ENCODE measurements at regions not wholly inside any gene's neighbourhood (a gene's known extent, or its start where the extent isn't known, plus 50 kb on each side); places are given as distances from the start of the nearest gene placed in this dataset.
A peak's percentile ranks its signal among the peaks of the same experiment; 100 is the strongest.

DNA sequence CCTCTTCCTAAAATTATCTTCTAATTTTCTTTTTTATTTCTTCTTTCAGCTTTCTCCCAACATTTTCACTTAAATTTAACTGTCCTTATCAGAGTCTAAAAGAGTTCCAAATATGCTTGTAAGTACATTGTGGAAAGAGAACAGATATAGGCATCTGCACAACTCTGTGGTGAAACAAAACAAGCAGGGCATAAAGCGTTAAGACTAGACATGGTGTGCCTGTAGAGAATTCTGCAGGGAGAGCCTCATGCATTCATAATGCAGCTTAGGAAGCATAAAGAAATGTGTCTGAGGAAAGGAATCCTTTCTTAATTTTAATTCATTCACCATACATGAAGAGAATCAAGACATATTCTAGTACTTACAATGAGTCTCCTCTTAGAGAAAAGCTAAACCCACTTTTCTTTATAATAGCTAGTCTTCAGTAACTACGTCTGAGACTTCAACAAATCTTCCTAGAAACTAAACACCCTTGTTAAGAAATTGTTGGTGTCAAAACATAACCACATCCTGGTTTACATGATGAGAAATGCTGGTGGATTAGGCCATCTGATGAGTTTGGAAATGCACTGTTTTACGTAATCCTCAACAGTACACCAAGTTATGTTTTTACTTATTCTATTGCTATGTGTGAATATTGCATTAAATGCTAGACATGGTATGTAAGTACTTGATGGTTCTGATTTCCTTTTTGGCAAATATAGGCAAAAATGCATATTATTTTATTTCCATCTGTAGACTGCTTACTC lies 307.8 kb upstream of the GIMD1 start:
- peak; percentile 64 for DNase-seq

DNA sequence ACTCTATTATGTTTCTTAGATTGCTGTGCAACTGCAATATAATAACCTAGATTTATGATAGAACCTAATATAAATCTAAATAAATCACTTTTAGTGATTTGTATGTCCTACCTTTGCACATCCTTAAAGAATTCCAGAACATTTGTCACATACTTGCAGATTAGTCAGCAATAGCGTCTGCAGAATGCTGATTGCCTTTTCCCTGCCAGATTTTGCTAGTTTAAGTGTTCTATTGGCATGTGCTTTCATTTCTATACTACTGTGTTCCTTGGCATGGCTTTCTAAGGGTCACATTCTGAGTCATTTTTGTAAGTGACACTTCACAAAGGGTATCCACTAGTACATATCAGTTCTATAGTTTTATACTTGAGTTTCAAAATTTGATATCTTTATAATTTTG lies 303.1 kb upstream of the GIMD1 start:
- peak; percentile 64 for DNase-seq

DNA sequence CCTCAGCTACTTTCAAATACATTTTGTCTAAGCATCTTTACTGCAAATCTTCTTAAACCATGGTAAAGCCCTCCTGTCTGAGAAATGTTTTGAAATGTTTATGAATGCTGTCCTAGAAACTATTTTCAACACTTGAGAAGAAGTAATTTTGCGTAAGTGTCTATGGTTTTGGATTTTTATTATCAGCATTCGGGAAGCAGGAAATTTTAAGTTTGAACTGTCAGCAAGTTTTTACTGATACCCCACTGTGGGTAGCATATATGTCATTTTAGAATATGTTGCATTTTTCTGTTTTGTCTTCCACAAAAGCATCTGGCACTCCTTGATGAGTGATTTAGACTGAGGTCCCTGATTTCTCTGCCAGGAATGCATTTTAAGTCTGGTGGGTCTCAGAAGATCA lies 302.4 kb upstream of the GIMD1 start:
- no peak for DNase-seq

DNA sequence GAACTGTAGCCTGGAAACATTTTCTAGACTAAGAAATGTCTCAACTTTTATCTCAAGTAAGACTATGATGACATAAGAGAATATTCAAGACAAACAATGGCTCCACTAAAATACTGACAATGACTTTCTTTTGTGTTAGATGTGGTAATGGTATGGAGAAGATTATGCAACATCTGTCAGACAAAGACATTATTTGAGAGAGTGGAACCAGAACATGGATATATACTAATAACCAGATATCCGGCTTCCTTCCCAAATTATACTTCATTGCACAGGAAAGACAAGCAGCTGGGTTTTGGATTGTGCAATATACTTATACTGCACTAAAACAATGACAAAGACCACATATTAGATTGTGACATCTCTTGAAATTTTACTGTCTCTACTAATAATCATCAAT lies 290.8 kb upstream of the GIMD1 start:
- no peak for DNase-seq

DNA sequence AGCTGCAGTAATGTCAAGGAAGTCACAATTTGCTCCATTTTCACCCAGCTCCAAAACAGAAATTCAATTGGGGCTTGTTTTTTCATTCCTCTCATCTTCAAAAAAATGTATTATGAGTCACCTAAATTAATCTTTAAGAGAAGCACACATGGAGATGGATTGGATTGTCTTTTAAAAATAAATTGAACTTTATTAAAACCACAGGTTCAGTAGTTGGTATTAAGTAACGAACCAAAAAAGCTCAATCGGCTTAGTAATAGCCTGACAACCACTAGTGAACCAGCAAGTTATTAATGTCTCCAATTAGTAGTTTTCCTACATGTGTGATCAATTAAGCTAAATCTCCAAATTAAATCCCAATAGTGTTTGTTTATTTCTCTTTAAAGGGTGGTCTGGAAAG lies 283.5 kb upstream of the GIMD1 start:
- peak; percentile 46 for DNase-seq

DNA sequence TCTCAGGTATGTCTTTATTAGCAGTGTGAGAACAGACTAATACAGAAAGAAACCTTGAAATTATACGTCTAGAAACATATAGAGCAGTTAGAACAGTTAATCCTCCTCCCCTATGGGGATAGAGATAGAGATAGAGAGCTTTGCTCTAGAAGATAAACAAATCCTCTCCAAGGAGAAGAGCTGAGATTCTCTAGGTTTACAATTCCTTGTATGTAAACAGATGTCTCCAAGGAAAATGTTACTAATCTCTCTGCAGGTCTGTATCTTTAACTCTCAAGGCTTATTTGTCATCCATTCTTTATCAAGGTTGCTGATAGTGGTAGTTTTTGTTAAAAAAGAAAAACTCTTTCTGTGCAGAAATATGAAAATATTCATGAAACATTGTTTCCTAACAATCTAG lies 282.1 kb upstream of the GIMD1 start:
- no peak for DNase-seq

DNA sequence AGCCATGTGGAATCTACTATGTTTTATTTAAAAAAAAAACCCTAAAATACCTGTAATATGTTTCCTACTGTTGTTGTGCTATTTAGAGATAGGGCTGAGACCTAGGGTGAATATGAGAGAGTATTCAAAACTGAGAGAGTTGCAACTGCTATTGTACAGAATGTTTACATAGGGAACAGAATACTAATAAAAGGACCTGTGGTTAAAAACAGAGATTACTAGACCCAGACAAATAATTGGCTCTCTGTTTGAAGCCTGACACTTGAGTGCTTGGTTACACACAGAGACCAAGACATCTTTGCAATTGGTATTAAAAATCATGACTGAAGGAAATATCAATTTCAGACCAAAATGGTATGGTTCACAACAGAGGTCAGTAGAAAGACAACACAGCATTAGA lies 278.9 kb upstream of the GIMD1 start:
- no peak for DNase-seq

DNA sequence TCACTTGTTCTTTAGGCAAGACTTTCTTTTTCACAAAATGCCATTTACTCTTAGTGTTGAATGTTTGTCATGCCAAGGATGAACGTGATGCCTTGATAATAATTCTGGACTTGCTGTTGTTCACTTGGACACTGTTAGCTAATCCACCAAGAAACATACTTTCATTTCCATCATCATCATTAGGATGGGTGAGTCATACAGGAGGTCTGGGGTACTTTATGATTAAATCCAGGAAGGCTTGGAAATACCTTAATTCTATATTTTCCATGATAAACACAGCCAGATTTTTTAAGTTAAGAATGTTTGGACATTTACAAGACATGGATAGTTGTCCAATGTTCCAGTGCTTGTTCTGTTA lies 260.7 kb upstream of the GIMD1 start:
- peak; percentile 43 for DNase-seq

DNA sequence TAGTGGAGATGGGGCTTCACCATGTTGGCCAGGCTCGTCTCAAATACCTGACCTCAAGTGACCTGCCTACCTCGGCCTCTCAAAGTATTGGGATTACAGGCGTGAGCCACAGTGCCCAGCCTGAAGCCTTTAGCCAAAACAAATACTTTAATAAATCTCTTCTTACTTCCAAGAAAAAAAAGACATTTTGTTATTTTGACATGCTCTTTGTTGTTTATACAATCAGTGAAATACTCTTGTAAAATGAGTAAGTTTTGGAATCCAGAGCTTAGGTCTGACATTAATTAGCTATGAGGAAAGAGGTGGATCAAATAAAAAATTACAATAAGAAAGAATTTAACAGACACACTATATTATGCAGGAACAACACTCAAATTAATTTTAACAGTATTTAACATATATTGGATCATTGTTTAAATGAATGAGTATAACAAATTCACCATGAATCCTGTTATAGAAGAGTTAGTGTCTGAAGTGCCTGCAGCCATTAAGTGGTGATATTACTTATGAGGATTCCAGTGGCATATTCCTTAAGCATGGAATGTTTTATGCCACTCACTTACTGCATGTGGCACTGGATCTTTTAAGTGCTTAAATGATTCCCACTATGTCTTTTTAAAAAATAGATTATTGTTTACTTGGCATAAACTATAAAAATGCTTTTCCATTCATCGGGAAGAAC lies 260.1 kb upstream of the GIMD1 start:
- peak; percentile 9 for DNase-seq

DNA sequence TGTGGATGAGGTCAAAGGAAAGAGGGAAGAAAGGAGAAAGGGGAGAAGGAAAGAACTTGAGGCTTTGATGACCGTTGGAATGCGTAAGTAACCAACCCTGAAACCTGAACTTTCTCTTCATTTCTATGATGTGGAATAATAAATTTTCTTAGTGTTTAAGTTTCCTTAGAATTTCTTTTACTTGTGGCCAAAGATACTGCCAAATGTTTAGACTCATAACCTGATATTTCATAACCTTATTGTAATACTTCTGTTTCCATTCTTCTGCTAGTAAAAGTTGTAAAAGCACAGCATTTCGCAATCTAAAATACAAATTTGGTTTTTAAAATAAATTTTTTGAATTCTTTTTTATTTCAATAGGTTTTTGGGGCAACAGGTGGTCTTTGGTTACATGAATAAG lies 258.5 kb upstream of the GIMD1 start:
- no peak for DNase-seq

DNA sequence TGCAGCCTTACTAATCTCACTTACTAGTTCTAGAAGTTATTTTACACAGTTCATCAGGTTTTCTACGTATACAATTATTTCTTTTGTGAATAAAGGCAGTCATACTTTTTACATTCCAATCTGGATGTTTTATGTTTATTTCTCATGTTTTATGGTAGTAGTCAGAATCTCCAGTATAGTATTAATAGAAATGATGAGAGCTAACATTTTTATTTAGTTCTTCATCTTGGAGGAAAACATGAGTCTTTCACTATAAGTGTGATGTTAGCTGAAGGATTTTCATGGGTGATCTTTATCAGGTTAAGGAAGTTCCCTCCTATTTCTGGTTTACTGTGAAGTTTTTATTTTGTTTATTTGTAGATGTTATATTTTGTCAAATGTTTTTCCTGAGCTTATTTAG lies 256.1 kb upstream of the GIMD1 start:
- peak; percentile 54 for DNase-seq

DNA sequence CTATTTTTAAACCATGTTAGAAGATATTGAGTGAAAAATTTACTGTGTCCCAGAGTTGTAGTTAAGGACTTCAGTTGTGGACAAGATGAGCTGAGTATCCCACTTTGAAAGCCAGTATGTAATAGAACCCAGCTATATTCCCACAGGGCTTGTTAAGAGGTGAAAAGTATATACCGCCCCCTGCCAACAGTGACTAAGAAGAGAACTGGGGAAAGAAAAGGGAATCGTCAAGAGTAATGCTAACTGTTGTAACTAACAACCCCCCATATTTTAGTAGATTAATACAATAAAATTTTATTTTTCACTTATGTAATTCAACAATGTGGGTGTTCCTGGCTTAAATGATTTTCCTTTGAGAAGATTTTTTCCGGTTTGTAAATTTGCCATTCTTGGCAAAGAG lies 250.4 kb upstream of the GIMD1 start:
- DNase-seq = peak; percentile 29

DNA sequence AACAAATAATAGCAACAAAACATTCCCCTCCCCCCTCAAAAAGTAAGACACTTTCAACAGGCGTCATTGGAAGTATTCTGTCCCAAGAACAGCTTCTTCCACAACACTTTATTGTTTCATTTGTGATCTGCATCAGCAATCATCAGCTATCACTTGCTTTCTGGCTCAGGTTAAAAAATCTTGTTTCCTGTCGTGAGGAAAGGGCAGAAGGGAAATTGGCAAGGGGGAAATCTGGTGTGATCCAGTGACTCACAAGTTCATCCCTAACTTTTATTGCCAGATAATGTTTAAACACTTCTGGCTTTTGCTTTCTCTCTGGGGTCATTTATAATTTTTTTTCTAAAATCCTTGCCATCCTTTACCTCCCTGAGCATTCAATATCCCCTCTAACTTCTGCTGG lies 247.4 kb upstream of the GIMD1 start:
- DNase-seq = no peak

DNA sequence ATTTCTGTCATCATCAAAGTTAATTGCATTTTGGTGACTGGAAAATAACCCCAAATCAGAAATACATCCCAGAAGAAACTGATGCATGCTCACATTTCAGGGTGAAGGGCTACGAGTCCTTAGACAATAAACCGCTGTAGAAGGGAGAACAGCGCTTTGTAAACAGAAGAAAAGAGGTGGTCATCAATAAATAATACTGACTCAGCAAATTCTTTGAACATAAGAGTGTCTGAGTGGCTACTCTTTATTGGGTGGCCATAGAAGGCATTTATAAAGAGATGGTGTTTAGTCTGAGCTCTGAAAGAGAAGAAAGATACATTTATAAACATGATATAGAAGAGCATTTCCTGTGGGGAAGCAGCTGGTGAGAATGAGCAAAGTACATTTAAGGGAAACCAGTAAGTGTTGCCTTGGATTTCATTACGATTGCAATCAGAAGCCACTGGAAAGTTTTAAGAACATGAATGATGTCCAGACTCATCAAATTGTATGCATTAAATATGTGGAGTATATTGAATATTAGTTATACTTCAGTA lies 246.9 kb upstream of the GIMD1 start:
- DNase-seq = no peak

DNA sequence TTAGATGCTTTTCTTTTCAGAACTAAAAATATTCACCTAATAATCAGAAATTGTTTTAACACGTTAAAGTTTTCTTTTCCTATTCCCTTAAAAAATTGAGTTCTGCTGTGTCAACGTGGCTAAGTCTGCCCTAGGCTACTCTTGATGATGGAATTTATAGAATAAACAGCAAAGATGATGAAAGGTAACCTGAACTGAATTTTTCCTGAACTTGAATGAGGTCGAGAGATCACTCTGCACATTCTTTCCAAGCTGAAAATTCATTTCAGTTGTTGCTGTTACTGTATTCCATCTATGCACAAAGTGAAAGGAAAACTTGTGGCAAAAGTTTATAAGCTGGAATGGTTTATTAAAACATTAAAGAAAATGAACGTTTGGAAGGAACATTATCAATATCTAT lies 245.9 kb upstream of the GIMD1 start:
- DNase-seq = peak; percentile 45

DNA sequence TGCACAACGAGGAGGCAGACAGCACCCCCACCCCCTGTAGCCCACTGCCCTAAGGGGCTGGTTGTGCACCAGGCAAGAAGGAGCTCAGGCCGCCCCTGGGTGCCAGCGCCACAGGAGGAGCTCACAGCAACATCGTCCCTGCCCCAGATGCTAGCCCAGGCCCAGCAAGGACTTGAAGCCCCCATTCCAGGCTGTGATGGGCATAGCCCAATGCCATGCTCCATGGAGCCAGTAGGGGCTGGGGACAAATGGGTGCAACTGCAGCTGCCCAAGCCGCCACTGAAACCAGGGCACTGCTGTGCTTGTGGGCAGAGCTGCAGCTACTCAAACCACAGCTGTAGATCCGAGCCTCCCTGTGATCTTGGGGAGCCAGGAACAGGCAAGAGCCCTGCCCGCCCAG lies 241.3 kb upstream of the GIMD1 start:
- no peak for DNase-seq

DNA sequence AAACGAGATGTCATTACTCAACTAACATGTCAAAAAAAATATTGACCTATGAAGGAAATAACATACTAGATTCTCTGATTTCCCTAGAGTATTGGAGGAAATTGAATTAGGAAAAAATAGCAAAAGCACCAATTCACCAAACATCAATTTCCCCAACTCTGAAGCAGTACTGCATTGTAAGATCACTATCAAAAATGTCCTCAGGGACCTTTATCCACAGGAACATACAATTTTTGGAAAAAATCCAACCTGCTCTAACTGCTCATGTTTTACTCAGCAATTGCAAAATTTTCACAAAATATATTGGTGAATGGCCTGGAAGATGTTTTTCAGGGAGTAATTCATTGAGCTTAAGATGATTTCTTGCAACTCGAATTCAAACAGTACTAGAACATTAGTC lies 239.0 kb upstream of the GIMD1 start:
- DNase-seq = no peak

DNA sequence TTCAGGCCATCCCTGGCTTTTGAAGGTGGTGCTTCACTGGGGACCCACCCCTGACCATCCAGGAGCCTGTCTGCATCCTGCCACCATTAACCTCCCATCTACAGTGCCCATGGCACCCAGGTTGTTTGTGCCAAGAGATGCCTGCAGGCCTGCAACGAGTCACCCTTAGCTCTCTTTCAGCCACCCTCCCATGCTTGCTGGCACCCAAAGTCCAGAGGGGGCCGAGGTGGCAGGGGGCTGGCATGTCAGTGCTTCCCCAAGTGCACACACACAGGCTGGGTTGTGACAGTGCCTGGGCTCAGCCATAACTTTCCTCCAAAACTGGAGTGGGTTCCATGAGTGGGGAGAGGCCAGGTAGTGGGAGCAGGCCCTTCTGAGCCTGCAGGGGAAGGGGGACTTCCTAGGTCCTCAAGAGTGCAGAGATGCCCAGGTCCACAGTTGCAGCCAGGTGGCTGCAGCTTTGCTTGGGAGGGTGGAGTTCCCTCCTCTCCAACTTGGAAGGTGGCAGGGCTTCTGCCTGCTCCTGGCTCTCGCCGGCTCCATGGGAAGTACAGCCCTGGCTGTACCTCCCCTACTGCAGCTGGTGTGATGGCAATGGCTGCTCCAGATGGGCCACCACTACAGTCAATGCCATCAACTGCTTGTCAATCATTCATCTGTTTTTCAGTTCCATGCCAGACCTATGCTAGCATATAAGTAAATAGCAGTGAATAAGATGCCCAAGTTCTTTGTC lies 235.9 kb upstream of the GIMD1 start:
- DNase-seq = no peak

DNA sequence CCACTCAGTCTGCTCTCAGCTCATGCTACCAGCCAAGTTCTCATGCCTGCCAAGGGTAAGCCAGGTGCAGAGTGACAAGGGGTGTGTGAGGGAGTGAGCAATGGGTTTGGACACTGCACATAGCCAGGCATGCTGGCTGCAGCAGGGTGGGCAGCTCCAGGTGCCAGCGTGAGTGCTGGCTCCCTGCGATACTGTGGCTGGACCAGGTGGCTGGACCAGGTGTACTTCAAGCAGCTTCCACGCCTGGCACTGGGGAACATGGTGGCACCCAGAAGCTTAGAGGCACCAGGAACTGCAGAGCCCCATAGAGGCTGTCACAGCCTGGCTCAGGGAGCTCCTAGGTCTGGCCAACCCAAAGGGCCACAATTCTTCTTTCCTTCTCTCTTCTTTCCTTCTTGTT lies 234.9 kb upstream of the GIMD1 start:
- DNase-seq = no peak

DNA sequence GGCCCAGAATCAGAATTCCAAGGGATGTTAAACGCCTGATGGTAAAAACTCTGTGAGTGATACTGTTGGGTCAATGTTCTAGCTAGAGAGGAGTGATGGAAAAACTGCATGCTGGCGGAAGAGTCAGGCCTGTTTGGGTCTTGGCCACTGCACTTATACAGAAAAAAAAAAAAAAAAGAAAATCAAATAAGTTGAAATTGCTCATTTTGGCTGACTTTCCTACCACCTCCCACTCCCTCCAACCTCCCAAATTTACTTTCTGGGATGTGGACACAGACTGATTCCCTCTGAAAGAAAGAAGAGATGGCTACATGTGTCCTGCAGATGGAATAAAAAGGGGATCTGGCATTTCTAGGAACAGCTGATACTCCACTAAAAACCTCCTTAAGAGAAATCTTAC lies 234.1 kb upstream of the GIMD1 start:
- DNase-seq = no peak

DNA sequence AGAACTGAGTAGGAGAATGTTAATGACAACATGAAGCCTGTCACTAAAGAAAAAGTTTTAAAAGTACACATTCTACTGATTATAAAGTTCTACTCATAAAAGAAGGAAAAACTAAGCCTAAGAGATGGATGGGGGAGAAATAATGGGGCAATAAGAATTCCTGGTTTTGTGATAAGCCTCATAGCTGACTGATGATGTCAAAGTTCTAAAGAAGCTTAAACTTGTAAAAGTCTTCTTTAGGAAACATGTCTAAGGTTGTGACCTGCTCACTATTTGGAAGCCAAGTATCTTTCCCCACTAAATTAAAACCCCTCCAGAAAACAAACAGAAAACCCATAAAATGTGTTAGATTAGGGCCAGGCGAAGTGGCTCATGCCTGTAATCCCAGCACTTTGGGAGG lies 232.9 kb upstream of the GIMD1 start:
- no peak for DNase-seq

DNA sequence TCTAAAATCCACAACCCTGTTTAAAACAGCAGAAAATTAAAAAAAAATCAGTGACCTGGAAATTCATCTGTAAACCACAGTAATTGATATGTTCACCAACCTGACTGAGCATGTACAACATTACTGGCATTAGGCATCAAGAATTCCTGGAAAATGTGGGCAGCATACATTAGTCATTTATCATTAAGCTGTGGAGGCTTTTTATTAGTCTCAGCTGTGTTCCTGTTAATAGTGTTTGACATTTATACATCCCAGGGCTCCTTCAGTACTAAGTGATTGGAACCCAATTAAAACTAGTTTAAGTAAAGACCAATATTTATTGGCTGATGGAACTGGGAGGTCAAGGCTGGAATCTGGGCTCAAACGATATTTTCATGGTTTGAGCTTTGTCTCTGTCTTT lies 227.3 kb upstream of the GIMD1 start:
- no peak for DNase-seq

DNA sequence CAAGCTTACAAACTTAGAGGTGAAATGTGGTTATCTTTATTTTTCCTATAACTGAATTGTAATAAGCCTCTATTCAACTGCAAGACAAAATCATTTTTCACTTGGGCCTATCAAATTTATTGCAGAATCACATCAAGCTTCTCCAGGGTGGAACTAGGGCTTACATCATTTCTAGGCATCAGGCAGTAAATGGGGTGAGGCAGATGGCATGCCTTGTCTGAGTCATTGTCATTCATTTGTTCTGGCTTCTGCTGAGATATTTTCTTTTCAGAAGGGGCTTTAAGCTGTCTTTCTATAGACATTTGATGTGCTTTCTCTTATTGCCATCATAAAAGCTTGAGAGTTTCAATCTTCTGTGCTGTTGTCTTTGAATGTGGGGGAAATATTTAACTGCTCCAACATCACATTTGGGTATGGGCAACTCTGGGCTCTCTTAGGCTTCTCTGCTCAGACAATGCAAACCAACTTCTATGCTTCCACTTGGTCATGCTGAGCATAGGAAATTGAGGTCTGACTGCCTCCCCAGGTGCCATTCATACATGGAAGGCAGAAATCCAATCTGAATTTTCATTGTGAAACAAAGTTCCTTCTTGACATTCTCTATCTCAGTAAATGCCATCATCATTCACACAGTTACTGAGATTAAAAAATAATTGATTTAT lies 225.8 kb upstream of the GIMD1 start:
- DNase-seq = no peak

All from fibroblast of skin of scalp (primary cell).